DMS79 treated with DMSO at 0.1 percent for 48 hours (cell line): ENCODE measurements at regions not wholly inside any gene's neighbourhood (a gene's known extent, or its start where the extent isn't known, plus 50 kb on each side); places are given as distances from the start of the nearest gene placed in this dataset.

Source experiments
- DNase-seq: peaks from one replicate; lab custom pipeline; 2025; lab: John Stamatoyannopoulos, UW

- DNase-seq: no peak
Measured at GRCh38 chr13:111950697-111951096, 116.3 kb upstream of the SOX1 start.

GRCh38 chr13:111952032-111952431 is 114.9 kb upstream of the SOX1 start:
- no peak for DNase-seq

- no peak for DNase-seq
Measured at GRCh38 chr13:111952814-111953213, 114.1 kb upstream of the SOX1 start.

DNA sequence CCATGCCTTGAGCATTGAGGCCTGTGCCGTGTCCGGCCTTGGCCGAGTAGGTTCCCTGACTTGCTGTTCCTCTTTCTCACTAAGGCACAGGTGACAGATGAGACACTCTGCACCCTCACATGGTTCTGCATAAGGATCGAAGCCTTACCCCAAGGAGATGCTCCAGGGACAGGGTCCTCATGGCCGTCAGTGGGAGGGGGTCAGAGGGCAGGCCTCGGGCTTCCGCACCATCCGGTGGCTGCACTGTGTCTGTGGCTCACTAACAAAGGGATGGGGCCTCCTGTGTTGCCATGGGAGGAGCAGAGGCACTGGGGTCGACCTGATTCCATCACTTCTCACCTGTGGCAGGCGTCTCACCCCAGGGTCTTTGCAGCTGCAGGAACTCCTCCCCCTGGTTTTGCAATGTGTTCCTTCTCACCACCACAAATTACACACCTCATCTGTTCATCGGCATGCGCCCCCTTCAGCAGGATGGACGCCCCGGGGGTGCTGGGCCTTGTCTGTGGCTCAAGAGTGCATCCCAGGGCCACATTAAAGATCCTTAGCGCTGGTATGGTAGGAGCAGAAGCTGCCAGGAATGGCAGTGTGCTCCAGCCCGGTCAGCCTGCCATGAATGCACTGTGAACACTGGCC is 113.3 kb upstream of the SOX1 start:
- DNase-seq: no peak

- no peak for DNase-seq
Measured at GRCh38 chr13:111954661-111955411, 112.1 kb upstream of the SOX1 start.

DNA sequence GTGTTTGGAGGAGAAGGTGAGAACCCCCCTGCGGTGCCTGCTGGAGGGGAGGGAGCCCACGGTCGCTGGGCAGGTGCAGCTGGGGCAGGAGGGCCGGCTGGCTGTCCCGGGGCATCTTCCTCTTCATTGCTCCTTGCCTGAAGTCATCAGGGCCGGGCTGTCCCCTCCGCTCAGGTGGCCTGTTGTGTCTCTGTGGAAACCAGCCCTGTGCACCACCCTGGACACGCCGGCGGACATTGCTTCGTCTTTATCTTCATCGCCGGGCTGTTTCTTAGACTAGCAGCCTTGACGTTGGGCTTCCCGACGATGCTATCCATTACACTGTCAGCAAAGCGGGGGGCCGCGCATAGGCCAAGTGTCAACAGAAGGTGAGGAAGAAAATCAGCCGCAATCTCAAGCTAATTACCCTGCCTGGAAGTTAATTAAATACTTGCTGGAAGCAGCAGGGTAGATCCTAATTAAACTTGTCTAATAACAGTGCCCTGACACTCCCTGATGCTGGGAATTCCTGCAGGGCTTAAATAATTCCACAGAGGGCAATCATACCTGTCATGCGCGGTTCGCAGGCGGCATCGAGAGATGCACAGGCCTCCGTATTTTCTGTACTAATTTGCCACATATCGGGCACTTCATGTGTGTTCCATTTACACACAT is 111.4 kb upstream of the SOX1 start:
- DNase-seq: no peak

- DNase-seq: no peak
Measured at GRCh38 chr13:111956261-111957151, 110.4 kb upstream of the SOX1 start.

- DNase-seq: no peak
Measured at GRCh38 chr13:111957913-111958450, 109.0 kb upstream of the SOX1 start.

DNA sequence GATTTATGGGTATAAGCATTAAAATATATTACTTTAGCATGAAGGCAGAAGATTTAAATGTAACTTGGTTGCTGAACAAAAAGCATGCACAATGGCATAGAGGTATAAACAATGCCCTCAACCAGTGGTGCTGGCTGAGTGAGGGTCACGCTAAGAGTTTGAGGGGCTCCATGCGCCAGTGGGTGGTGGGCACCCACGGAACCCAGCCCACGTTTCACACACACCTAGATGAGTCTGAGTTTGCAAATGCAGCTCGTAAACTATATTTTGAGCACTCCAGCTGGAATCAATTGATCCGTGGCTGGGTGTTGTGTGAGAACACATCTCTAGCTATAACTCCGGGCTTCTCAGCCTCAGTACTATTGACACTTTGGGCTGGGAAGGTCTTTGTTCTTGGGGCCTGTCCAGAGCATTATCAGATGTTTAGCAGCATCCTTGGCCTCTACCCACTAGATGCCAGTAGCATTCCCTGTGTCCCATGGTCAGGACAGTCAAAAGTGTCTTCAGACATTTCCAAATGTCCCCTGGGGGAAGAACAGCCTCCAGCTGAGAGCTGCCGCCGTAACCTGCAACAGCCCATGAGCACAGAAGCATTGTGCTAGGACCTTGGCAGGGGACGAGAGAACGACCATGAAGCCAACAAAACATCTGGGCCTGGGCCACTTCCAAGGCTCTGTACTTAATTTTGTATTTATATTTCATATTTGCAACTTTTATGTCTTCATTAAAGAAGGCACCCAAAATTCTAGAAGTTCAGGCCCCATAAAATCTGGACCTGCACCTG is 108.1 kb upstream of the SOX1 start:
- DNase-seq: no peak

DNA sequence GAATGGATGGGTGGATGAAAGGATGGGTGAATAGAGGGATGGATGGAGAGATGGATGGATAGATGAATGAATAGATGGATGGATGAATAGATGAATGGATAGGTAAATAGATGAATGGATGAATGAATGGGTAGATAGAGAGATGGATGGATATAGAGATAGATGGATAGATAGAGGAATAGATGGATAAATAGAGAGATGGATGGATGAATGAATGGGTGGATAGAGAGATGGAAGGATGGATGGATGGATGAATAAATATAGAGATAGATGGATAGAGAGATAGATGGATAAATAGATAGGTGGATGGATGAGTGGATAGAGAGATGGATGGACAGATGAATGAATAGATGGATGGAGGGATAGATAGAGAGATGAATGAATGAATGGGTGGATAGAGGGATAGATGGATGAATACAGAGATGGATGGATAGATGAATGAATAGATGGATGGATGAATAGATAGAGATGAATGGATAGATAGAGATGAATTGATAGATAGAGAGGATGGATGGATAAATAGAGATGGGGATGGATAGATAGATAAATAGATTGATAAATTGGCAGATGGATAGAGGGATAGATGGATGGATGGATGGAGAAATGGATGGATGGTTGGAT is 106.7 kb upstream of the SOX1 start:
- DNase-seq: no peak

DNA sequence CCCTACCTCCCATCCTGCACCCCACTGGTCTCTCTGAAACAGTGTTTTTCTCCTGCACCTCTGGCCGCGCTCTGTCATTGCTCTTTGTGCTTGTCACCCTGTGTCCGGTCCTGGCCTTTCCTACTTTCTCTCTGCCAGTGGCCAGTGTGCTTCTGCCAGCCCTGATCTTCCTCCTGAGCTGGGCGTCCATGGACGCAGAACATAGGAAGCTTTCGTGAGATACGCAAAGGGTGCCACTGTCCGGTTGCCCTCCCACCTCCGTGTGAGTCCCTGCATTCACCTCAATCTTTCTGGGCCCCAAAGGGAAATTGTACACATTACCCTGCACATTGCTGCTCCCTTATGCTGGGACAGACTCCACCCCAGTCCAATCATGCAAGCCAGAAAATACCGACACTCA is 105.7 kb upstream of the SOX1 start:
- DNase-seq: no peak

- no peak for DNase-seq
Measured at GRCh38 chr13:111961651-111962192, 105.2 kb upstream of the SOX1 start.

DNA sequence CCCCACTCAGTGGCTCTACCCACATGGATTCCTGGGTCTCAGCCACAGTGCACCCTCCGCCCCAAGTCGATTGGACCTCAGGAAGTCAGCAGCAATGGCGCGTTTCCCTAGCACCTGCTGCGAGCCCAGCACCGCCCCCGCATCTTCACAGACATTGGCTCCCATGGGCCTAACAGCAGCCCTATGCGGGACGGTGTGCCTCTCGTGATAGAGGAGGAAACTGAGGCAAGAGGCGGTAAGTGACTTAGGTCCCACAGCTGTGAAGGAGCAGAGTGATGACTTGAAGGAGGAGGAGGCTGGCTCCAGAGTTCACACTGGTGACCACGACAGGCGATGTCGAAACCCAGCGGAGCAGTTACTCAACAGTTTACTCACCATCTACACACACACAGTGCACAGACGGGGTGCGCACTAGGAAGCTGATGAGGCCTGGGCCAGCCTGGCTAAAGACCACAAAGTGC is 104.5 kb upstream of the SOX1 start:
- DNase-seq: no peak

DNA sequence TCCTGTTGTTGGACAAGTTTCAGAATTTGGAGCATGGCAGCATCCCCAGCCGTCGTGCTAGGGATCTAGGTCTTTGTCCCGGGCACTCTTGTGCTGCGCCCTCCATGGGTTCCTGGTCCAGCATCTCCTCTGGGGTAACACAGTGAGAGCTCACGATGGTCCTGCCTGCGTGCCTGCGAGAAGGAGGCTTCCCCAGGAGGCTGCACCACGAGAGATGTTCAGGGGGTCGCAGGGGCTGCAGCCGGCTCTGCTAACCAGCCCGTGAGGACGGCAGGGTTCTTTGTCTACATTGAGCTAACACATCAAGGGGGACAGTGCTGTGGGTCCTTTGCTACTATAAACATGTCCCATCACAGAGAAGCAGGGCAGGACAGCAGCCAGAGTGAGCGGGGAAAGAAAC is 103.9 kb upstream of the SOX1 start:
- no peak for DNase-seq

DNA sequence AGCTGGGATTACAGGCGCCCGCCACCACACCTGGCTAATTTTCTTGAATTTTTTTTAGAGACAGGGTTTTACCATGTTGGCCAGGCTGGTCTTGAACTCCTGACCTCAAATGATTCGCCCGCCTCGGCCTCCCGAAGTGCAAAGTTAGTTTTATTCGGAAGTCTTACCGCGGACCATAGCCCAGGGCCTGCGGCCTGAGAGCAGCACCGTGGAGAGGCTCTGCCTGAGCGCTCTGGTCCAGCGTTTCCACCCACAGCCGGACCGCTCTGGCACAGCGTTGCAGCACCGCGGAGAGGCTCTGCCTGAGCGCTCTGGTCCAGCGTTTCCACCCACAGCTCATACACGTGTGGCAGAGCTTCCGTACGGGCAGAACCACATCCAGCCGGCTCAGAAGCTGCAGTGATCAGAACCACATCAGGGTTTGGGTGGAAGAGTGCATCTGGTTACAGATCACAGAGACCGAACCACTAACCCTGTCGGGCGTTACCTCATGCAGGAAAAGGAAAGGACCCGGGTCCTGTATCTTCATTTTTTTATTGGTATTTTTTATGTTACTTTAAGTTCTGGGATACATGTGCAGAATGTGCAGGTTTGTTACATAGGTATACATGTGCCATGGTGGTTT is 102.4 kb upstream of the SOX1 start:
- no peak for DNase-seq

DNA sequence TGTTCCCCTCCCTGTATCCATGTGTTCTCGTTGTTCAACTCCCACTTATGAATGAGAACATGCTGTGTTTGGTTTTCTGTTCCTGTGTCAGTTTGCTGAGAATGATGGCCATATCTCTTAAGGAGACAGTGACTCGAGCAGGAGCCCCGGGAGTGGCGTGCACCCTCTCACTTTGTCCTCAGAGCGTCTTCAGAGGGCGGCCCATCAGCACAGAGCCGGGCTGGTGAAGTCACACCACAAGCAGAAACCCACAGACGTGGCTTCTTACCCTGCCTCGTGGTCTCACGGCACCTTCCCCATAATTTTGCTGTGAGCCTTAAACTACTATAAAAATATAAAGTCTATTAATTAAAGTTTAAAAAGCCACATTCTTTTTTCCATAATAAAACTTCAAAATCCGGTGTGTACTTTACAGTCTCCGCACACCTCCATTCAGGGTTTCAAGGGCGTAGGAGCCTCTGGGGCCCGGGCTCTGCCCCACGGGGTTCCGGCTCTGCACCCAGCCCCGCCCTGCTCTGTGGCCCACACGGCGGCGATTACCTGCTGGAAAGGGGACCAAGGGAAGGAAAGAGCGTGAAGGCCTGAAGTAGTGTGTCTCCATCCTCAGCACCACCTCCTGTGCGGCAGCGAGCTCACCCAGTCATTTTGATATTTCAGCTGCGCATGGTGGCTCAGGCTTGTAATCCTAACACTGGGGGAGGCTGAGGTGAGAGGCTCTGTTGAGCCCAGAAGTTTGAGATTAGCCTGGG is 101.3 kb upstream of the SOX1 start:
- no peak for DNase-seq

DNA sequence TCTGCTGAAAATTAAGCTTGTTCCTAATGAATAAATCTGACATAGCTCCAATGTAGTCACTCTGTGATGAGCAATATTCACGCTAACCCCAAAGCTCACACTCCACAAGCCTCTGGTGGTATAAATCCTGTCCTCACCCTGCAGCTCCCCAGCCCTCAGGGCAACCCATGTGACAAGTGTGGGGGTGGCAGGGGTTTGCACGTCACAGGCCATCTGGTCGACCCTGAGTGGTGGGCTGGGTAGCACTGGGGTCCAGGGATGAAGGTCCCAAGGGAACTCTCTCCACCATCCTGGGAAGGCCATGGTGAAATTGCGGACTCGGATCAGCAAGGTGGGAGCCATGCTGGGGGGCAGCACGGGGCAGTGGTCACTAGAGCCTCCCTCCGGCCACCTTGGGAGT is 100.0 kb upstream of the SOX1 start:
- no peak for DNase-seq

- no peak for DNase-seq
Measured at GRCh38 chr13:111967572-111968201, 99.3 kb upstream of the SOX1 start.
